Heart right ventricle (tissue), 16 donors: ENCODE measurements at regions not wholly inside any gene's neighbourhood (a gene's known extent, or its start where the extent isn't known, plus 50 kb on each side); places are given as distances from the start of the nearest gene placed in this dataset.
"Not testable (repeated sequence)": the region's sequence is repeated elsewhere in the genome, so short reads cannot be mapped to it uniquely, and the experiment has no call there.

Experiments used
- ATAC-seq, 8 donors: fragments of 200-7000 bp; cut with Tn5 transposase; one replicate each; pipeline ENCODE4 v1.9.1; 2020; ENCODE audit warnings: mild to moderate bottlenecking in 8 of 8, moderate library complexity in 8 of 8, moderate number of reproducible peaks in 1 of 8
- DNase-seq, 2 donors: peaks; one replicate each; pipeline ENCODE4 v3.0.0-alpha.2; 2020
- H3K27ac ChIP-seq, 10 donors: fragments of 200-600 bp; sonication (generic) in 2 of 10; one replicate each; pipeline versions ENCODE4 v1.5.0 to v1.8.0; 2020 to 2022; ENCODE audit warnings: mild to moderate bottlenecking in 3 of 10
- H3K27me3 ChIP-seq, 7 donors: fragments of 200-600 bp; one replicate each; pipeline ENCODE4 v1.8.0; 2021 to 2022; ENCODE audit warnings: mild to moderate bottlenecking in 2 of 7
- H3K36me3 ChIP-seq, 9 donors: fragments of 200-600 bp; sonication (generic) in 1 of 9; one replicate each; pipeline versions ENCODE4 v1.5.0 to v1.8.0; 2020 to 2022; ENCODE audit warnings: mild to moderate bottlenecking in 2 of 9
- H3K4me1 ChIP-seq, 9 donors: fragments of 200-600 bp; sonication (generic) in 1 of 9; one replicate each; pipeline versions ENCODE4 v1.5.0 to v1.8.0; 2020 to 2022; ENCODE audit warnings: mild to moderate bottlenecking in 4 of 9
- H3K4me3 ChIP-seq, 10 donors: fragments of 200-600 bp; sonication (generic) in 2 of 10; one replicate each; pipeline versions ENCODE4 v1.5.0 to v1.8.0; 2020 to 2022; ENCODE audit warnings: mild to moderate bottlenecking in 7 of 10, moderate library complexity in 2 of 10
- H3K9me3 ChIP-seq, 11 donors: fragments of 200-600 bp in 10 of 11; sonication (generic) in 2 of 11; one replicate each; pipeline versions ENCODE4 v1.5.0 to v1.8.0; 2013 to 2022; ENCODE audit warnings: mild to moderate bottlenecking in 2 of 11, control low read depth in 1 of 11, moderate library complexity in 1 of 11
- WGBS, 2 donors: extraction: QIAGEN DNeasy Blood & Tissue Kit; methylation state at CpG; one replicate each; pipeline ENCODE4 v1.1.7; 2013; ENCODE audit warnings: inconsistent platforms in 1 of 2; 5-methylcytosine and 5-hydroxymethylcytosine counted together
- intact Hi-C, 10 donors: fragments of 100-400 bp; cut with DNase I; formaldehyde crosslinking; loops; one replicate each; pipeline versions ENCODE4 v1.11.1 to v1.14.2; 2022
- TF ChIP-seq, protein P1 (sequence below), 9 donors: fragments of 200-600 bp; sonication (generic) in 2 of 9; IDR thresholded peaks; one replicate each; pipeline versions ENCODE4 v1.5.0 to v1.8.0; 2021 to 2022; ENCODE audit warnings: antibody characterized with exemption in 9 of 9, mild to moderate bottlenecking in 5 of 9, moderate library complexity in 1 of 9
- donor health status: Arrhythmogenic right ventricular cardiomyopathy.
- donor health status: ischemic (EF 13 %, LVEDD 7.1; RV severe dilation, severe dysfunction).
- donor health status: healthy with polysubstance abuse.
- donor health status: DM: no; HTN: yes; CAD: no.
- donor health status: DM: no; HTN: no; CAD: no.
- donor health status: ischemic (EF 25% LVEDD 6.9; RV normal size, moderate dysfunction).
- donor health status: ischemic (EF 25% LVEDD 5.7; RV mildly dilated, moderate dysfunction).
- donor health status: healthy.
- donor health status: DM: yes; HTN: yes; CAD: no.
- donor health status: Ischemic cardiomyopathy.
- donor health status: ischemic (EF 35%, LVEDD 5.7; RV mildly dilated, moderate dysfunction).
- donor health status: nonischemic (EF 11% LVEDD 7.7; RV severe dilation, severe dysfunction).
- donor health status: DM: yes; HTN: yes; CAD: no.
- donor health status: PGD.
- donor health status: ischemic (EF 29% LVEDD 5.4; RV normal size, mild dysfunction).
- donor health status: nonischemic (EF 23%, LVEDD 6.1; RV moderate dilation, normal function).

GRCh38 chr12:89059721-89060541 lies 292.4 kb downstream of the DUSP6 start:
- Histone ChIP-seq H3K4me1 (peaks cover 0 to 16% (median 6%) of the 10 kb centered on the region in 9 donors), H3K36me3 (no peaks in the 10 kb centered on the region), H3K27ac (peak overlapping the region in 1 of 10 donors; percentile 7), H3K9me3 (no peaks in the 10 kb centered on the region), H3K27me3 (no peaks in the 10 kb centered on the region), H3K4me3 (no peak overlapping the region)
- DNase-seq (no peak), ATAC-seq (peak in 5 of 8 donors; percentile 29 to 57 (median 41))
- TF ChIP-seq, protein P1, sequence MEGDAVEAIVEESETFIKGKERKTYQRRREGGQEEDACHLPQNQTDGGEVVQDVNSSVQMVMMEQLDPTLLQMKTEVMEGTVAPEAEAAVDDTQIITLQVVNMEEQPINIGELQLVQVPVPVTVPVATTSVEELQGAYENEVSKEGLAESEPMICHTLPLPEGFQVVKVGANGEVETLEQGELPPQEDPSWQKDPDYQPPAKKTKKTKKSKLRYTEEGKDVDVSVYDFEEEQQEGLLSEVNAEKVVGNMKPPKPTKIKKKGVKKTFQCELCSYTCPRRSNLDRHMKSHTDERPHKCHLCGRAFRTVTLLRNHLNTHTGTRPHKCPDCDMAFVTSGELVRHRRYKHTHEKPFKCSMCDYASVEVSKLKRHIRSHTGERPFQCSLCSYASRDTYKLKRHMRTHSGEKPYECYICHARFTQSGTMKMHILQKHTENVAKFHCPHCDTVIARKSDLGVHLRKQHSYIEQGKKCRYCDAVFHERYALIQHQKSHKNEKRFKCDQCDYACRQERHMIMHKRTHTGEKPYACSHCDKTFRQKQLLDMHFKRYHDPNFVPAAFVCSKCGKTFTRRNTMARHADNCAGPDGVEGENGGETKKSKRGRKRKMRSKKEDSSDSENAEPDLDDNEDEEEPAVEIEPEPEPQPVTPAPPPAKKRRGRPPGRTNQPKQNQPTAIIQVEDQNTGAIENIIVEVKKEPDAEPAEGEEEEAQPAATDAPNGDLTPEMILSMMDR (IDR thresholded peaks at IDR 0.05), result no peak
- WGBS, 2 donors, result 38 to 48% methylated on average over 9 of the region's 9 CpGs
- intact Hi-C loops, result loop anchor here in 8 of 10 donors (2.0 to 10.0 kb wide), 6 partner anchors 105 to 297 kb away; partner anchors contain the start of gene DUSP6 (in 2 of the 8)

DNA sequence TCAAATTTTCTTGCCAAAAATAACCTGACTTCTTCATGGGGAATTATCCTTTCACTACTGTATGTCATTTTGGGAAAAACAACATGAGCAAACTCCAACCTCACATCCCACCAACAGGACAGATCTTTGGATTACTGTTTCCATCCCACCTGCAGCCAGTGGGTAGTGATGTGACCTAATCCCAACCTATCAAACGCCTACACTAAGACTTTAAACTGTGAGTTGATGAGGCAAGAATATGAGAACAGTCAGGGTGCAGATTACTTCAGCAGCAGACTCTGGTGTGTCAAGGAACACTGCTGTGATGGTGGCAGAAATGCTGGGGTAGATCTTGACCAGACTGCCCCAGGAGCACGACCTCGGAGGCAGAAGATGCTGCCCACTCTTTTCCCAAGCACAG lies 293.2 kb downstream of the DUSP6 start:
- DNase-seq, result no peak
- 78 to 81% methylated on average over 3 of the region's 3 CpGs for WGBS, 2 donors
- TF ChIP-seq, protein P1 (IDR thresholded peaks at IDR 0.05), result no peak
- intact Hi-C loops, result loop anchor here in 6 of 10 donors (2.0 to 10.0 kb wide), 6 partner anchors 106 to 298 kb away; partner anchors contain the start of gene DUSP6 (in 2 of the 6)
- ATAC-seq, result peak in 2 of 8 donors; percentile 16 to 33
- Histone ChIP-seq H3K27ac (peak overlapping the region in 1 of 10 donors; percentile 7), H3K9me3 (no peaks in the 10 kb centered on the region), H3K27me3 (no peaks in the 10 kb centered on the region), H3K36me3 (no peaks in the 10 kb centered on the region), H3K4me1 (peaks cover 0 to 16% (median 6%) of the 10 kb centered on the region in 9 donors), H3K4me3 (no peak overlapping the region)

DNA sequence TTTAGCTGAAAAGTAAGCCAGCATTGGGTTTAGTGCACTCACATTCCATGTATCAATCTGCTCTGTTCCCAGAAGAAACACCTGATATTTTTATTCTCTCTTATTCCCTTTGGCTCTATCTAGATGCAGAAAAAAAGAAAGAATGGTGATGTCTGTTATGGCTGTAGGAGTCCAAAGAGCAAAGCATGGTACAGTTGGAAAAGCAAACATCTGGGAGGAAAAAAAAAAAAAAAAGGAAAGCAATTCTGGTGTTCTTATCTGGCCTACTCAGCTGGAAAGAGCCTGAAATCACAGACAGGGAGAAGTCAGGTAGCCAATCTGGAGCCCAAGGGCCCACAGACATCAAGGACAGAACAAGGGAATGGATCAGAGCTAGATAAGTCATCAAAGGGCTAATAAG lies 293.9 kb downstream of the DUSP6 start:
- Histone ChIP-seq H3K36me3 (no peaks in the 10 kb centered on the region), H3K27me3 (no peaks in the 10 kb centered on the region), H3K9me3 (peaks cover 0 to 4% (median 0%) of the 10 kb centered on the region in 11 donors), H3K4me3 (no peak overlapping the region), H3K27ac (no peak overlapping the region), H3K4me1 (peaks cover 0 to 16% (median 6%) of the 10 kb centered on the region in 9 donors)
- TF ChIP-seq, protein P1 (IDR thresholded peaks at IDR 0.05), result no peak
- ATAC-seq (no peak), DNase-seq (no peak)
- intact Hi-C loops, result loop anchor here in 6 of 10 donors (2.0 to 10.0 kb wide), 6 partner anchors 106 to 299 kb away; partner anchors contain the start of gene DUSP6 (in 2 of the 6)

DNA sequence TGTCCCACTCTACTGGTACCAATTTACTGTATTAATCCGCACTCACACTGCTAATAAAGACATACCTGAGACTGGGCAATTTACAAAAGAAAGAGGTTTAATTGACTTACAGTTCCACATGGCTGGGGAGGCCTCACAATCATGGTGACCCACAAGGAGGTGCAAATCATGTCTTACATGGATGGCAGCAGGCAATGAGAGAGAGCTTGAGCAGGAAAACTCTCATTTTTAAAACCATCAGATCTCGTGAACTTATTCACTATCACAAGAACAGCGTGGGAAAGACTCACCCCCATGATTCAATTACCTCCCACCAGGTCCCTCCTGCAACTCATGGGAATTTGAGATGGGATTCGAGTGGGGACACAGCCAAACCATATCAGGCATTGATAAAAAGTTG lies 298.5 kb downstream of the DUSP6 start:
- 75 to 77% methylated on average over 4 of the region's 4 CpGs for WGBS, 2 donors
- H3K4me3 ChIP-seq, H3K4me1 ChIP-seq, ATAC-seq, H3K36me3 ChIP-seq, H3K27ac ChIP-seq, H3K9me3 ChIP-seq, DNase-seq, H3K27me3 ChIP-seq: not testable (repeated sequence)
- intact Hi-C loops, result loop anchor here in 8 of 10 donors (5.0 to 10.0 kb wide), 7 partner anchors 111 to 408 kb away; partner anchors contain the start of gene DUSP6 (in 3 of the 8)
